Ascending aorta (tissue), 2 donors: ENCODE measurements at regions not wholly inside any gene's neighbourhood (a gene's known extent, or its start where the extent isn't known, plus 50 kb on each side); places are given as distances from the start of the nearest gene placed in this dataset.

Experiments used
- DNase-seq, 2 donors: peaks; one replicate each; pipeline ENCODE4 v3.0.0-alpha.2; 2019; ENCODE audit warnings: low spot score in 2 of 2
- H3K27ac ChIP-seq, 2 donors: fragments of 200-600 bp; sonication (generic); one replicate each; pipeline ENCODE4 v1.5.1; 2016 to 2017; ENCODE audit warnings: mild to moderate bottlenecking in 1 of 2
- H3K27me3 ChIP-seq: fragments of 200-600 bp; sonication (generic); one replicate; pipeline ENCODE4 v1.5.1; 2017
- H3K36me3 ChIP-seq, 2 donors: fragments of 200-600 bp; sonication (generic); one replicate each; pipeline ENCODE4 v1.5.1; 2016
- H3K4me1 ChIP-seq, 2 donors: fragments of 200-600 bp; sonication (generic); one replicate each; pipeline ENCODE4 v1.5.1; 2016 to 2017; ENCODE audit warnings: mild to moderate bottlenecking in 1 of 2
- H3K4me3 ChIP-seq, 2 donors: fragments of 200-600 bp; sonication (generic); one replicate each; pipeline ENCODE4 v1.5.1; 2016 to 2017; ENCODE audit warnings: mild to moderate bottlenecking in 1 of 2
- H3K9me3 ChIP-seq, 2 donors: fragments of 200-600 bp; sonication (generic); one replicate each; pipeline ENCODE4 v1.5.1; 2016
- intact Hi-C: fragments of 100-400 bp; cut with DNase I; formaldehyde crosslinking; loops from one replicate; pipeline ENCODE4 v1.15.1; 2023
- TF ChIP-seq, protein P1 (sequence below), 3 experiments: fragments of 200-600 bp in 2 of 3; fragments of 450-650 bp in 1 of 3; sonication (generic) in 2 of 3; IDR thresholded peaks; one replicate each; pipeline ENCODE4 v1.5.1; 2016 to 2019; ENCODE audit warnings: antibody characterized with exemption in 3 of 3, mild to moderate bottlenecking in 1 of 3, moderate library complexity in 1 of 3

DNA sequence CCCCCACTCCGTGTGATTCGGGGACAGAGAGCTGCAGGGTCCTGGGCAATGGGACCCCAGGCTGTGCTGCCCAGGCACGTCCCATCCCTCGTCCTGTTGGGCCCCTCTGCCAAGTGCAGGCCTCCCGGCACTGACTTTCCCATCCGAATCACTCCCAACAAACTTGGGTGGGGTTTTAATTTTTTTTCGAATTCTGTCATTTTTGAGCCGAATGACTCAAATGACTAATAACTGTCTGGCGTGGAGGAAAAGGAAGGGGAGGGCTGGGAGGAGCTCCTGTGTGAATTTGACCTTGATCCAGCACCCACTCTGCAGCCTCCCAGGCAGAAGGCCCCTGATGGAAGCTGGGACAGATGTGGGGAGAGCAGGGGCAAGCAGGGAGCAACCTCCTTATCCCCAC is 1173.2 kb downstream of the BRD1 start:
- DNase-seq, result no peak
- H3K9me3 ChIP-seq, result no peaks in the 10 kb centered on the region
- no peaks in the 10 kb centered on the region for H3K27me3 ChIP-seq
- TF ChIP-seq, protein P1, sequence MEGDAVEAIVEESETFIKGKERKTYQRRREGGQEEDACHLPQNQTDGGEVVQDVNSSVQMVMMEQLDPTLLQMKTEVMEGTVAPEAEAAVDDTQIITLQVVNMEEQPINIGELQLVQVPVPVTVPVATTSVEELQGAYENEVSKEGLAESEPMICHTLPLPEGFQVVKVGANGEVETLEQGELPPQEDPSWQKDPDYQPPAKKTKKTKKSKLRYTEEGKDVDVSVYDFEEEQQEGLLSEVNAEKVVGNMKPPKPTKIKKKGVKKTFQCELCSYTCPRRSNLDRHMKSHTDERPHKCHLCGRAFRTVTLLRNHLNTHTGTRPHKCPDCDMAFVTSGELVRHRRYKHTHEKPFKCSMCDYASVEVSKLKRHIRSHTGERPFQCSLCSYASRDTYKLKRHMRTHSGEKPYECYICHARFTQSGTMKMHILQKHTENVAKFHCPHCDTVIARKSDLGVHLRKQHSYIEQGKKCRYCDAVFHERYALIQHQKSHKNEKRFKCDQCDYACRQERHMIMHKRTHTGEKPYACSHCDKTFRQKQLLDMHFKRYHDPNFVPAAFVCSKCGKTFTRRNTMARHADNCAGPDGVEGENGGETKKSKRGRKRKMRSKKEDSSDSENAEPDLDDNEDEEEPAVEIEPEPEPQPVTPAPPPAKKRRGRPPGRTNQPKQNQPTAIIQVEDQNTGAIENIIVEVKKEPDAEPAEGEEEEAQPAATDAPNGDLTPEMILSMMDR (IDR thresholded peaks at IDR 0.05), result no peak
- intact Hi-C loops, result no loop called here
- no peak overlapping the region for H3K4me3 ChIP-seq
- no peaks in the 10 kb centered on the region for H3K4me1 ChIP-seq
- no peak overlapping the region for H3K27ac ChIP-seq
- H3K36me3 ChIP-seq, result no peaks in the 10 kb centered on the region

DNA sequence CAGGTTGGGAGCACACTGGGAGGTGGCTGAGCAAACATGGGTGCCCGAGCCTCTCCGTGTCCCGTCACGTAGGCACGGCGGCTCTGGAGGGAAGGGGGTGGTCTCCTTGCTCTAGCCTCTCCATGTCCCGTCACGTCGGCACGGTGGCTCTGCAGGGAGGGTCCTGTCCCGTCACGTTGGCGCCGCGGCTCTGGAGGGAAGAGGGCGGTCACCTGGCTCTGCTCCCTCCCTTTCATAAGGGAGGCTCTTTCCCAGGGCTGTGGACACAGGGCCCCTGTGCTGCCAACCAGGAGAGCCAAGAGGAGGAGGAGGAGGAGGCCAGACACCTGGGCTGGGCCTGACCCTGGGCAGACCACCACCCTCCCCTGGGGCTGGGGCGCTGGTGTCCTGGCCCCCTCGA is 1173.7 kb downstream of the BRD1 start:
- no peaks in the 10 kb centered on the region for H3K4me1 ChIP-seq
- TF ChIP-seq, protein P1 (IDR thresholded peaks at IDR 0.05), result no peak
- DNase-seq, result no peak
- intact Hi-C loops, result no loop called here
- H3K27me3 ChIP-seq, result no peaks in the 10 kb centered on the region
- H3K27ac ChIP-seq, result no peak overlapping the region
- H3K4me3 ChIP-seq, result no peak overlapping the region
- no peaks in the 10 kb centered on the region for H3K9me3 ChIP-seq
- no peaks in the 10 kb centered on the region for H3K36me3 ChIP-seq

DNA sequence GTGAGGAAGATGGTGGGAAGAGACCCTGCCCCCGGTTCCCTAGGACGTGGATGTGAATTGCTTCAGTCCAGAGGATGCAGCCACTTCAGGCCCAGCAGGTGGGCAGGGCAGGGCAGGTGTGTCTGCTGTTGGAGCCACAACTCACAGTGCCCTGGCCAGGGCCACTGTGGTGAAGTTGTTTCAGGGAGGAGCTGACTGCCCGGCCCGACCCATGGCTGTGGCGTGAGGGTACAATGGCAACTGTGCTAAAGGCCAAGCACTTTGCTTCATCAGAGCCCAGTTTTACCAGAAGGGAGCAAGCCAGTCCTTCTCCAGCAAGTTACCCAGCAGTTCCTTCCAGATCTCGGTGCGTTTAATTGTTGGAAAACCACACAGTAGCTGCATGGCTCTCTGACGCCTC is 1174.4 kb downstream of the BRD1 start:
- Histone ChIP-seq H3K27me3 (no peaks in the 10 kb centered on the region), H3K4me3 (no peak overlapping the region), H3K9me3 (no peaks in the 10 kb centered on the region), H3K4me1 (no peaks in the 10 kb centered on the region), H3K36me3 (no peaks in the 10 kb centered on the region), H3K27ac (no peak overlapping the region)
- intact Hi-C loops, result no loop called here
- TF ChIP-seq, protein P1 (IDR thresholded peaks at IDR 0.05), result no peak
- DNase-seq, result no peak

DNA sequence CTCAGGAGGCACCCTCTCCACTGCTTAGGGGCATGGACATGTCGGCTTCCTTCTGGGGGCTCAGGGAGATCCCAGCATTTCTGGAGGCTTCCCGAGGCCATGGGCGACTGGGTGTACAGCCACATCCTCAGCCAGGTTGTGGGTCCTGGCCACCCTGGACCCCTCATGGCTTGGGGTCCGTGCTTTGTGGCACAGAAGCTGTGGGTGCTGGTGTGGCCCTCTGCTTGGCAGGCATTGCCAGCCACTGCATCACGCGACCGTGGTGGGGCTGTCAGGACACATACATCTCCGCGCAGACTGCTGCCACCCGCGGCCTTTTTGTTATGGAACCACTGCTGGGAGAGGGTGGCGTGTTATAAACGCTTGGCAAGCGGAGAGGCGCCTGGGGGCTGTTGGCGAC is 1174.9 kb downstream of the BRD1 start:
- no peaks in the 10 kb centered on the region for H3K9me3 ChIP-seq
- H3K36me3 ChIP-seq, result no peaks in the 10 kb centered on the region
- intact Hi-C loops, result no loop called here
- TF ChIP-seq, protein P1 (IDR thresholded peaks at IDR 0.05), result no peak
- H3K27me3 ChIP-seq, result no peaks in the 10 kb centered on the region
- DNase-seq, result no peak
- no peaks in the 10 kb centered on the region for H3K4me1 ChIP-seq
- H3K4me3 ChIP-seq, result no peak overlapping the region
- no peak overlapping the region for H3K27ac ChIP-seq

DNA sequence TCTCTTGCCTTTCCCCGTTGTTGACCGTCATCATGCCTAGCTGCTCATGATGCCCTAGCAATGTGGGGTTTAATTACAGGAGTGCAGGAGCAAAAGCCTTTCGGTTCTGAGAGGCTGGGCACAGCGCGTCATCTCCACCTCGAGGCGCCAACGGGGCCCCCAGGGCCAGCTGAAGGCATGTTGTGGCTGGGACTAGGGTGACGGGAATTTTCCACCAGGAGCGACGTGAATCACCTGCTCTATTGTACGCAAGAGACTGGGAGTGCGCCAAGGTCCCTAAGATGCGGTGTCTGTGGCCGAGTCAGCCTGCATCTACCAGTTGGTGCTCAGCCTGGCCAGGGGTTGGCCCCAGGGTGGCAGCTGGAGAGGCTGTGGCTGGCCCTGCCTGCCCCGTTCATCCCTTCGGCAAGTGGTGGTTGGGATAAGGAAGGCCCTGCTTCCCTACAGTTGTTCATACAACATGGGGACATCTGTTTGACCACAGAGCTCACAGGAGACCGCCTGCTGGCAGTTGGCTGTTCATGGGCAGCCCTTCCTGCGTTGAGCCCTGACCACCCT is 1175.6 kb downstream of the BRD1 start:
- Histone ChIP-seq H3K27me3 (no peaks in the 10 kb centered on the region), H3K9me3 (no peaks in the 10 kb centered on the region), H3K4me3 (no peak overlapping the region), H3K36me3 (no peaks in the 10 kb centered on the region), H3K27ac (no peak overlapping the region), H3K4me1 (no peaks in the 10 kb centered on the region)
- TF ChIP-seq, protein P1 (IDR thresholded peaks at IDR 0.05), result no peak
- intact Hi-C loops, result no loop called here
- DNase-seq, result no peak
